ENCODE measurements at regions not wholly inside any gene's neighbourhood (a gene's known extent, or its start where the extent isn't known, plus 50 kb on each side); places are given as distances from the start of the nearest gene placed in this dataset.

- no peak for DNase-seq (ENCODE audit: low spot score)
- no peaks in the 10 kb centered on the region for H3K36me3 ChIP-seq (replicated peaks; ENCODE audit: insufficient read depth, low read depth)
- no peak overlapping the region for H3K27ac ChIP-seq
- TF ChIP-seq EZH2phosphoT487 (IDR thresholded peaks at IDR 0.05; ENCODE audit: low read depth, severe bottlenecking, unreplicated experiment) = no peak
- TF ChIP-seq EZH2 (IDR thresholded peaks at IDR 0.05; ENCODE audit: borderline replicate concordance) = no peak
- TF ChIP-seq, protein P1, sequence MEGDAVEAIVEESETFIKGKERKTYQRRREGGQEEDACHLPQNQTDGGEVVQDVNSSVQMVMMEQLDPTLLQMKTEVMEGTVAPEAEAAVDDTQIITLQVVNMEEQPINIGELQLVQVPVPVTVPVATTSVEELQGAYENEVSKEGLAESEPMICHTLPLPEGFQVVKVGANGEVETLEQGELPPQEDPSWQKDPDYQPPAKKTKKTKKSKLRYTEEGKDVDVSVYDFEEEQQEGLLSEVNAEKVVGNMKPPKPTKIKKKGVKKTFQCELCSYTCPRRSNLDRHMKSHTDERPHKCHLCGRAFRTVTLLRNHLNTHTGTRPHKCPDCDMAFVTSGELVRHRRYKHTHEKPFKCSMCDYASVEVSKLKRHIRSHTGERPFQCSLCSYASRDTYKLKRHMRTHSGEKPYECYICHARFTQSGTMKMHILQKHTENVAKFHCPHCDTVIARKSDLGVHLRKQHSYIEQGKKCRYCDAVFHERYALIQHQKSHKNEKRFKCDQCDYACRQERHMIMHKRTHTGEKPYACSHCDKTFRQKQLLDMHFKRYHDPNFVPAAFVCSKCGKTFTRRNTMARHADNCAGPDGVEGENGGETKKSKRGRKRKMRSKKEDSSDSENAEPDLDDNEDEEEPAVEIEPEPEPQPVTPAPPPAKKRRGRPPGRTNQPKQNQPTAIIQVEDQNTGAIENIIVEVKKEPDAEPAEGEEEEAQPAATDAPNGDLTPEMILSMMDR (IDR thresholded peaks at IDR 0.05; ENCODE audit: poor library complexity) = no peak
- H3K4me1 ChIP-seq (ENCODE audit: insufficient read depth) = no peaks in the 10 kb centered on the region
- H3K4me2 ChIP-seq = no peak overlapping the region
- no peaks in the 10 kb centered on the region for H3K9me2 ChIP-seq (replicated peaks; ENCODE audit: insufficient read depth)
- 82% methylated on average over 2 of the region's 2 CpGs for WGBS (ENCODE audit: low lambda C conversion rate, missing lambda C conversion rate)
- H4K20me1 ChIP-seq (ENCODE audit: insufficient read depth, poor library complexity, severe bottlenecking) = no peaks in the 10 kb centered on the region
- H3K9me3 ChIP-seq (ENCODE audit: low read depth) = no peaks in the 10 kb centered on the region
- no peak overlapping the region for H3K4me3 ChIP-seq
- H2AFZ ChIP-seq = no peak overlapping the region
- no peaks in the 10 kb centered on the region for H3K79me2 ChIP-seq
- no peaks in the 10 kb centered on the region for H3K27me3 ChIP-seq
Measured at GRCh38 chr6:40295251-40295950, 291.8 kb downstream of the LRFN2 start.

- H3K36me3 ChIP-seq (replicated peaks; ENCODE audit: insufficient read depth, low read depth) = no peaks in the 10 kb centered on the region
- H3K9me2 ChIP-seq (replicated peaks; ENCODE audit: insufficient read depth) = no peaks in the 10 kb centered on the region
- no peaks in the 10 kb centered on the region for H3K9me3 ChIP-seq (ENCODE audit: low read depth)
- no peaks in the 10 kb centered on the region for H3K4me1 ChIP-seq (ENCODE audit: insufficient read depth)
- H4K20me1 ChIP-seq (ENCODE audit: insufficient read depth, poor library complexity, severe bottlenecking) = no peaks in the 10 kb centered on the region
- no peak overlapping the region for H3K4me3 ChIP-seq
- no peak for DNase-seq (ENCODE audit: low spot score)
- H3K4me2 ChIP-seq = no peak overlapping the region
- no peaks in the 10 kb centered on the region for H3K79me2 ChIP-seq
- H2AFZ ChIP-seq = no peak overlapping the region
- TF ChIP-seq EZH2phosphoT487 (IDR thresholded peaks at IDR 0.05; ENCODE audit: low read depth, severe bottlenecking, unreplicated experiment) (no peak), EZH2 (IDR thresholded peaks at IDR 0.05; ENCODE audit: borderline replicate concordance) (no peak)
- TF ChIP-seq, protein P1 (IDR thresholded peaks at IDR 0.05; ENCODE audit: poor library complexity) = no peak
- H3K27ac ChIP-seq = no peak overlapping the region
- no peaks in the 10 kb centered on the region for H3K27me3 ChIP-seq
- 73% methylated on average over 10 of the region's 10 CpGs for WGBS (ENCODE audit: low lambda C conversion rate, missing lambda C conversion rate)
Measured at GRCh38 chr6:40293460-40294185, 293.5 kb downstream of the LRFN2 start.

- Histone ChIP-seq H3K36me3 (replicated peaks; ENCODE audit: insufficient read depth, low read depth) (no peaks in the 10 kb centered on the region), H3K4me1 (ENCODE audit: insufficient read depth) (no peaks in the 10 kb centered on the region), H3K4me2 (no peak overlapping the region), H2AFZ (no peak overlapping the region), H3K27me3 (no peaks in the 10 kb centered on the region), H4K20me1 (ENCODE audit: insufficient read depth, poor library complexity, severe bottlenecking) (no peaks in the 10 kb centered on the region), H3K4me3 (no peak overlapping the region), H3K79me2 (no peaks in the 10 kb centered on the region), H3K9me3 (ENCODE audit: low read depth) (no peaks in the 10 kb centered on the region), H3K27ac (no peak overlapping the region), H3K9me2 (replicated peaks; ENCODE audit: insufficient read depth) (no peaks in the 10 kb centered on the region)
- TF ChIP-seq, protein P1 (IDR thresholded peaks at IDR 0.05; ENCODE audit: poor library complexity) = no peak
- TF ChIP-seq EZH2phosphoT487 (IDR thresholded peaks at IDR 0.05; ENCODE audit: low read depth, severe bottlenecking, unreplicated experiment) = no peak
- TF ChIP-seq EZH2 (IDR thresholded peaks at IDR 0.05; ENCODE audit: borderline replicate concordance) = no peak
- 74% methylated on average over 1 of the region's 1 CpG for WGBS (ENCODE audit: low lambda C conversion rate, missing lambda C conversion rate)
- DNase-seq (ENCODE audit: low spot score) = no peak
Measured at GRCh38 chr6:40293060-40293459, 294.1 kb downstream of the LRFN2 start.
